Activated CD8-positive, alpha-beta memory T cell treated with anti-CD3 and anti-CD28 coated beads, Interleukin-2, amount 50 U/mL, for 4 hours (primary cell): ENCODE measurements at regions not wholly inside any gene's neighbourhood (a gene's known extent, or its start where the extent isn't known, plus 50 kb on each side); places are given as distances from the start of the nearest gene placed in this dataset.

Experiments used
- DNase-seq: peaks from one replicate; pipeline ENCODE4 v3.0.0-alpha.2; 2020

DNA sequence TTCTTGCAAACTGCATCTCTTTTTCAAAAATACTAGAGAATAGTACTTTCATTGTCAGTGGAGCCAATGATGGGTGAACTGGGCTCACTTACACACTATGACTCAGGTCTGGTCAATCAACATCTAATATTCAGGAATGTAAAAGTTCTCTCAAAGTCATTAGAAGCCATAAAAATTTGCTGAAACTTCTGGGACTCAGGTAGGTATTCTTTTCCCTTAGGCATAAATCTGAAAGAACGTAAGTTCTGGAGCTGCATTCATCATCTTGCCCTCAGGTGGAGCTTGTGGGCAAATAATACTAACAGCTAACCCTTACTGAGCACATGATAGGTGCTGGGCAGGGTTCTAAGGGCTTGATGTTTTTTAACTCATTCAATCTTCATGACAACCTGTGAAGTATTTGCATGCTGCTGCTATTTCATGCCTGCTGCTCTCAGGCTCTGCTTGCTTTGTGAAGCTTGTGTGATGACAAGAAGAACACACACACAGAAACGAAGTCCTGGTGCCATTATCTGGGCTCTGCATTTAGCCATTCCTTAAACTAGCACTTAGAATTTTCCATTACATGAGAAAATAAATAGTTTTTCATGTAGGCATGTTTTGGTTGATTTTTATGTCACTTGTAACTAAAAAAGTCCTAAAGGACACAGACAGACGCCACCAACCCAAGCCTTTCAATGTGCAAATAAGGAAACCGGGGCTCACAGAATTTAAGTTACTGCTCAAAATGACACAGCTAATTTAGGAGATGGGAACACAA lies 394.2 kb upstream of the LYPLAL1 start:
- DNase-seq = no peak

DNA sequence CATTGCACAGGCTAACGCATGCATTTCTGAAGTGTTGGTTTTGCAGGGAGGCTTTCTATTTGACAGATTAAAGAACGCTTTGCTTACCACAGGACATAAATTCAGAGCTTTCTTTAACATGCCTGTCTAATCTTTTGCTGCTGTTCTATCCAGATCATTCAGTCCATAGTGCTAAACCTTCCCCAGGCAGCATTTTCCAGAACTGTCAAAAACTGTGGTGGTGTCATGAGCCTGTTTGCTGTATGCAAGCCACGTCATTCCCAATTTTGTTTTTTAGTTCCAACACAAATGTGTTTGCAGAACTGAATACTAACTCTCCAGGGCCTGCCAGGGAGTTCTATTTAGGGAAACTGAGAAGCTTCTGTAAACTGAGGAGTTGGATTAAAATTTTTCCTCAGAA lies 390.5 kb upstream of the LYPLAL1 start:
- no peak for DNase-seq

DNA sequence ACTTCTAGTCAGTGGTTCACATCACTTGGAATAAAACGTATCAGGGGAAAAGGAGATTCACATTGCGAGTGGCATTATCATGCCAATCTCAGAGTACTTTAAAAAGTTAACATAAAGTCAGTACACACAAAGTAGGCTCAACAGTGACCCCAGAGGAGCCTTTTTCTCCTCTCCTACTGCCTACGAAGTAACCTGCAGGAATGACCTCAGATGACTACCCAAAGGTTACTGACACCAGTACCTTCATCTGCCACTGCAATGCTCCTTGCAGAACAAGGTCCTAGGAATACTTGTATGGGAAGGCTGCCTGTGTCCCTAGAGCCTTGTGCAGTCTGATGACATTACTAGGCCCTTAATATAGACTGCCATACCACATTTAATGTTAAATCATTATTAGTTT lies 389.8 kb upstream of the LYPLAL1 start:
- no peak for DNase-seq

DNA sequence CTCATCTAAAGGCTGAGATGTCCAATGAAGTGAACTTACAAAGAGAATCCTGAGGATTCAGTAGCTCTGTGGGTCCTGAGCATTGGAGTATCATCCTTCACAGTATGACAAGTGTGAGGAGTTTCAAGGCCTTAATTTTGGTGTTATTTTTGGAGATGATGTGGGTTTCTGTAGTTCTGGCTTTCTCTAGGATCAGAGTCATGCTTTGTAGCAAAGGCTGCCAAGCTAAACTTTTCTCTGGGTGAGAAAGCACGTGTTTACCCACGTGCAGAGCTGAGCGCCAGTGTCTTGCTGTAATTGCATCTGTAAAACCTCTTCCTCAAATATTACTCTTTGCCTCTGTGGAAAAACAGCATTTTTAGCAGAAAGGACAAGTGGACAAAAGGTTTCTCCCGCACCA lies 387.8 kb upstream of the LYPLAL1 start:
- no peak for DNase-seq

DNA sequence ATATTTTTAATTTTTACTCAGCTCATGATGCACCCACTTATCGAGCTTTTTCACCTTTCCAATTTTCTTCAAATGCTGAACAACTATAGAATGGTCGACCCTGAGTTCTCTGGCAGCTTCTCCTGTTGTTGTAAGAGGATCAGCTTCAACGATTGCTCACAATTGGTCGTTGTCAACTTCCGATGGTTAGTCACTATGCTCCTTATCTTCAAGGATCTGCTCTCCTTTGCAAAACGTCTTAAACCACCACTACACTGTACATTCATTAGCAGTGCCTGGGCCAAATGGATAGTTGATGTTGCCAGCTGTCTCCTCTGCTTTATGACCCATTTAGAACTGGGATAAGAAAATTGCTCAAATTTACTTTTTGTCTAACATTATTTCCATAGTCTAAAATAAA lies 385.9 kb upstream of the LYPLAL1 start:
- DNase-seq = no peak

DNA sequence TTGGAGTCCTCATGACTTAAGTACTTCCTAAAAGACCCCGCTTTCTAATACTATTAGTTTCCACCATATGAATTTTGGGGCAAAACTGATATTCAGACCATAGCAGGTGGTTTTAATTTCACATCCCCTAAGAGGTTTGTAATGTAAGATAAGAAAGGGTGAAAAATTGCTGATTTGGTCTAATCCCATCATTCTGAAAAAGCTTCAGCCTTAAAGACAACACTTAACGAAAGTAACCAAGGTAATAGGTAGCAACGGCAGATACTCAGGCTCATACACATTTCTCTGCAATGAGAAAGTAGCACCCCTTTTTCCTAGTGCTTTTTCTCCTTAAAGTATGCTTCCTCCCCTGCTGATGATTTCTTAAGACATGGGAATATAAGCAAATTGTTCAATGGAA lies 376.9 kb upstream of the LYPLAL1 start:
- no peak for DNase-seq

DNA sequence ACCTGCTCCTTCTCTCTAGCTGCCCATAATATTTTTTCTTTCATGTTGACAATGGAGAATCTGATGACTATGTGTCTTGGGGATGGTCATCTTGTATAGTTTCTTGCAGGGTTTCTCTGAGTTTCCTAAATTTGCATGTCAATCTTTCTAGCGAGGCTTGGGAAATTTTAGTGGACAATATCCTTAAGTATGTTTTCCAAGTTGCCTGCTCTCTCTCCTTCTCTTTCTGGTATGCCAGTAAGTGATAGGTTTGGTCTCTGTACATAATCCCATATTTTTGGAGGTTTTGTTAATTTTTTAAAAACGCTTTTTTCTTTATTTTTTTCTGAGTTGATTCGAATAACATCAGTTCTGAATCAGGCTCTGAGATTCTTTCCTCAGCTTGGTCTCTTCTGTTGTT lies 370.9 kb upstream of the LYPLAL1 start:
- DNase-seq = no peak

DNA sequence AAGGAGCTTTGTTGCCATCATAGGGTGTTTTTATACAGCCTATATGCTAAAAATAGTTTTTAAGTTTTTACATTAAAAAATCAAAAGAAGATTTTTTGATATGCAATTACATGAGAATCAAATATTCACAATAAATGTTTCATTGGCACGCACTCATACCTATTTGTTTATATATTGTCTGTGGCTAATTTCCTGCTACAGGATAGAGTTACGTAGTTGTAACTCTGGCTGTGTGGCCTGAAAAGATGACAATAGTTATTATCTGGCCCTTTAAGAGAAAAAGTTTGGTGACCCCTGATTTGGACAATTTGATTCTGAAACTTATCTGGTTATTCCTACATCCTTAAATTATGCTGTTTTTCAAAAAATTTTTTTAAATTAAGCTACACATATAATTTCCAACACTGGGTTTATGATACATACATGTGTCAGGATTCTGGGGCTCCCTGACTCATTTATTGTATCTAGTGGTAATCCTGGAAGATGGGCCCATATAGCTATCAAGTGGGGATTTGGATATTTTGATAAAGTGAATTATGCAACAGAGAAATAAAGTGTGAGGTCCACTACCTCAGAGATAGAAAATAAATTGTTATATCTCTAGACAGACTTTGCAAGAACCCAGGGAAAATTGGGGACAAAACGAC lies 370.2 kb upstream of the LYPLAL1 start:
- no peak for DNase-seq

DNA sequence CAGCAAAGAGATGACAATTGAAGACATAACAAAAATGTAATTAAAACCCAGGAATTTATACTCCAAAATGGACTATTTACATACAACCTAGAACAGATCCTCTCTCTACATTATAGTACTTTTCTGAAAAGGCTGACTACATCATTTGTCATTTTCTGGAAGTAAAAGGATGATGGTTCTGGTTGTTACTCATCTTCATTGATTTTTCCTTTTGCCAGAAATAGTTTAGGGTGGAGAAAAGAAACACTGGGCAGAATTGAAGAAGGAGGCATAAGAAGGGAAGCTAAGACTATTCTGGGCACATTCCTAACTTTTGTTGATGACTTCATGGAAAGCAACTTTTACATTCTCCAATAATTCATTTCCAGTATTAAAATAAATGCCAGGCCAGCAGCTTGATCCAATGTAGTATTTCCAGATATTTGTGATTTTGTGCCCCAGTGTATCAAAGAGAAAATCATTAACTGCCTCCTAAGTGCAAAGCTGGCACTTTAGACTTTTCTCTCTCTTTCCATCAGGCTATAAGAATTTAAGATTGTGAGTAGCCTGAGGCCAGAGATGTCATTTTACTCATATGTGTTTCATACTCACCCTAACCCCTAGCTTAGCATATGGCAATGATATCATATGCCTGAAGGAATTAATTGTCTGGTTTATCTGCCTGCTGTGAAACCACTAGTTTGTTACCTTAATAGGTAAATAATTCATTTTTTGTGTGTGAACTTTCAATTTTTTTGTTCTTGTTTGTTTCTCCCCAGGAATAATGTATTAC lies 369.5 kb upstream of the LYPLAL1 start:
- DNase-seq = no peak

DNA sequence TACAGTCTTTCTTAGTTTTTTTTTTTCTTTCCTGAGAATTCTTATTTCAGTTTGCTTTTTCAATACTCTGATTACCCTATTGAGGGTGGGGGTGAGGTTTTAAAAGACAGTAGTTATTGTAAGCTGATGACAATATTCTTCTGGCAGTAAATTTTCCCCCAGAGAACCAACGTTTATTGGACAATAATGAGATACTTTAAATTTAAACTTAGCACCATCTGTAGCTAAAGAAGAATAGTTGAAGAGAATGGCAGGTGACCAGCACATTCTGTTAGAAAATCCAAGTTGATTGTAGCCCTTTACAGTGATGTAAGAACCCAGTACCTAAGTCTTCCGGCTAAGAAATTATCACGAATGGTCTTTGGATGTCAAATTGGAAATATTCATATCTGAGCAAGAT lies 364.6 kb upstream of the LYPLAL1 start:
- no peak for DNase-seq

DNA sequence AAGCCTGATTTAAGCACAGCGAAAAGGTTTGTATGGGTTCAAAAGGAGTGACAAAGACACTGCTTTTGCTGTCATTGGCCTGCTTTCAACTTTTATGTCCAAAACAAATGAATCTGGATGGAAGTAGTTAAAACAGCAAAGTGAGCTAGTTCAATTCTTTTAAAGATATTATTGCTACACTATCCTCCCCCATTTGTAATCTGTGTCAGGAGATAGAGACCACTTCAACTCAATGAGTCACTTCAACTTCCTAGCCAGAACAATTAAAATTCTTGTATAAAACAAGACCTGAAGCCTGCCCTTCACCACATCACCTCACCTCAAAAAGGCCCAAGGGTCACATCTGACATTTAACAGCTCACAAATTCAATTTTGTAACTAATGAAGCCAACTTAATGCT lies 364.1 kb upstream of the LYPLAL1 start:
- no peak for DNase-seq

DNA sequence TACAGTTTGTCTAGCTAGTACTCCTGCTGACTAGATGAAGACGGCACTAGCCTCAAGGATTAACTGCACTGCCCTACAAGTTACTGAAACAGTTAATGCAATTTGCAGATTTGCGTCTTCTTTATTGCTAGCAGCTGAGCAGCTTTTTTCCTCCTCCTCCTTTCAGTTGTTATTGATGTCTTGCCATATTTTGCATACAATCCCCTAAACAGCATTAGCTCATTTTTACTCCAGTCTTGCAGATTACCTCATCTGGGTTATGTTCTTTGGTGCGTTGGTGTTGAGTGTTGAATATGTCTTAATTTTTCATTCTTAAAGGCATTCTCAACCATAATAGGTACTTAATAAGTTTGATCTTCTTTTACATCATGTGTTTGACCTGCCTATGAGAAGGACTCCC lies 363.4 kb upstream of the LYPLAL1 start:
- no peak for DNase-seq

DNA sequence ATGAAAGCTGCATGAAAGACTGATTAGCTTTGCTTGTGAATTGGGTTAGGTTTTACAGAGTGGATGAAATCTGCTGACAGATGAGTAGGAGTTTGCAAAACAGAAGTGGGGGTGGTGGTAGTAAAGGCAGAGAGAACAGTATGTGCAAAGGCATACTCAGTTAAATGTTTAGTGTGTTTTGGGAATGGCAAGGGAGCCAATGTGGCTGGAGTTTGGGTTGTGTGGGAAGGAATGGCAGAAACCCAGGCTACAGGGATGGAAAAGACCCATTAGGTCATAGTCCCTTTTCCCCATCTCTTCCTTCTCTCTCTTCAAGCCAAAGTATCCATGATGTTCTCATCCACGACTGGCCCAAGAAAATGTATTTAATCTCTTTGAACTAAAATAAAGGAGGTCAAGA lies 362.2 kb upstream of the LYPLAL1 start:
- no peak for DNase-seq

DNA sequence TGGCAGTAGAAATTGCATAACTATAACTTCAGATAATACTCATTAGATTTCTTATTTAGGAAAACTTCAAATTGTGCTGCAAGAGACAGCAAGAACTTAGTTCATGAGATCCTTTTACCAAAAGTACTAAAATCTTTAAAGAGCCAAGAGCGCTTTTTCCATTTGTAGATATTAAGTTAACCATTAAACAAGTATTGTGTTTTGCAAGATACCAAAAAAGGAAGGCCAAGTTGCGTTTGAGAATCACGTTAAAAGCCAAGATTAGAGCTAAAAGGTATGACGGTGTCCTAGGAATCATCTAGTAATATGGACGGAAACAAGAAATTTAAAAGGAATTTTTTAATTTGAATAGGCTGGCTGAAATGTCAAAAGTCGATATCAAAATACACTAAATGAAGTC lies 361.3 kb upstream of the LYPLAL1 start:
- DNase-seq = no peak

DNA sequence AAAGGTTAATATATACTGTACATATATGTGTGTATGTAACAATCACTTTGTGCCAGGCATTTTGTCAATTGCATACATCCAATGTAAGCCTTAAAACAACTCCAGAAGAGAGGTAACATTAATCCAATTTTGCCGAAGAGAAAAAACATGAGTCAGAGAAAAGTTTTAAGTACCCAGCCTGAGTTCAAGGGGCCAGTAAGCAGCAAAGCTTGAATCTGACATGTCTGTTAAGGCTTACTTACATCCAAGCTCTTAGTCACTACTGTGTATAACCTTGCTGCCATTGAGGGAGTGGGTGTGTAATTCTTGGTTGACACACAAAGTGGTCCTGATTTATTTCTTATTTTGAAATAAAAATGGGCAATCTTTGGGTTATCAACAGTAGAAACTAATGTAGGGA lies 360.4 kb upstream of the LYPLAL1 start:
- no peak for DNase-seq

DNA sequence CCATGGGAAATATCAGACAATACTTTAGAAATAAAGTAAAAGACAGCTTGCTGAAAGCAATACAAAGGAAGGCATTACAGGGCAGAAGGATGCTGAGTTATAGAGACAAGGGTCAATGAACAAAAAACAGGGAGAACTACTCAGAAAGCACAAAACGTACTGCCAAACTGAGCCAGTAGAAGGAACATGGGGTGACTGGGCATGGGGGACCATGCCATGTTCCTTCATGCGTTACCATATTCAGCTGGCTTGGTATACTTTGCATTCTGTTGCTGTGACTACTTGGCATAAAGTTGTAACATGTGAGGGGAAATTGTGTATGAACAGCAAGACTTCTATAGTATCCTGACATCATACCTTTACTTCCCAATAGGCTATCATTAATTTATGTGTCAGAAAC lies 358.6 kb upstream of the LYPLAL1 start:
- no peak for DNase-seq

DNA sequence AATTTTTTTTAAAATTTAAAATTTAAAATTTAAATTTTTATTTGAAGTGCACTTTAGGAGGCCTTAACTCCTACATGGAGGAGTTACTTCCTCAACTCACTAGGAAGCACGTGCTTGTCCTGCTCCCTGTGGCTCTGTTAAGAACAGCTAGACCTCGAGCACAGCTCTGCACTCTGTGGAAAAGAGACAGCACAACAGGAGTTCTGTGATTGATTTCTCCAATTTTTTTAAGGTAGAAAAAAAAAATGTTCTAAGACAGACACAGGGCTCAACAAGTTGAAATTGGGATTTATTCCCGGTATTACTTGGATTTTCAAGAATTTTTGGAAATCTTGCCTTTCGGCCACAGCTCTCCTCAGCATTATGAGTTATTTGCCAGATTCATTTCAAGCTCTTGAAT lies 356.6 kb upstream of the LYPLAL1 start:
- no peak for DNase-seq

DNA sequence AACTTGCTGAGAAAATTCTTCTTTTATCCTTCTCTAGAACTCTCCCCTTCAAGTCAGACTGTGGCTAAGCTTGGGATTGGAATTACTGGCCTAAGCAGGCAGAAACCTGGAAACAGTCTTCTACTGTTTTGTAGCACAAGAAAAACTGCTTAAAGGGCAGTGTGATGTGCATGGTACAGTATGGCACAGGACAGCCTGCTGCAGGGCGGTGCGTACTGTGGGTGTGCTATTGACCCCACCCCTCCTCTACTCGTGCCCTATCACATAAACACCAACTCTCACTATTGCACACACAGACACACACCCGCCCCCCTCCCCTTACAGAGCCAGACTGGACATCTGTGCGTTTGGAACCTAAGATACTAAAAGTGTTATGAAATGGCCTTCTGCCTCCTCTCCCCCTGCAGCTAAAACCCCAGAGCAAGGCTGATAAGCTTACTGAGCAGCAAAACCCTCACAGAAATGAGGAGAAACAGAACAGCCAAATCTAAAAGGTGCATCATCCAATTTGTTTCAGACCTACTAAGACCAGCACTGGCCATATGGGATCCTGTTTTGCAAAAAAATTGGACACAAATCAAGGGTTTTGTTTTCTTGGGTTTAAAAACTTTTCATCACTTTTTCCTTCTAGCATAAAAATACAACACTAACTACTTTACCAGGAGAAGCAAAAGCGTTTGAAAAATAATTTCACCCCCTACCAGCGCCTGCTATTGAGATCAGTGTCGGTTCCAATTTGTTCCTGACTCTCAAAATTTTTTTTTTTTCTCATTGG lies 355.8 kb upstream of the LYPLAL1 start:
- no peak for DNase-seq

DNA sequence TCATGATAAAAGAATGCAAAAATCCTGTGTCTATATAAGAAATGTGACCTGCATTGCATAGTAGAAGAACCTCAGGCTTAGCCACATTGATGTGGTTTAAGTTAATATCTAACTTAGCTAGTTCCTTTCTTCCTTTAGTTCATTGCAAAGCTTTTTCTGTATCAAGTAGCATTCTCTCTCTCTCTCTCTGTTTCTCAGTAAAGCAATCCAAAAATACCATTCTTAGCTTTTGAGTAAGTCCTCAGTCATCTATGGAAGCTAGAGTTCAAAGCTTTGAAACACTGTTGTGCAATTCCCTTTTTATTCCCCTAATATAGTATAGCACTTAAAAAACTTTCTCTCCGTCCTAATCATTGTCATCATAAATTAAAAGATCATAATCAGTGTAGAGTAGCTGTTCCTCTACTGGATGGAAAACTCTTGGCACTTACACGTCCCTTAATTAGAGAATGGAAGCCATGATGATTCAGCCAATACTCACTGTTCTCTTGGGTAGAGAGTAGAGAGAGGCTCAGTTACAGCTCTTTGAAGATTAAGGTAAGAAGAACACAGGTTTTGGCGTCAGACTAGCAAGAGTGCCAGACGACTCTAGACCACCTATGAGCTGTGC lies 350.3 kb upstream of the LYPLAL1 start:
- DNase-seq = no peak

DNA sequence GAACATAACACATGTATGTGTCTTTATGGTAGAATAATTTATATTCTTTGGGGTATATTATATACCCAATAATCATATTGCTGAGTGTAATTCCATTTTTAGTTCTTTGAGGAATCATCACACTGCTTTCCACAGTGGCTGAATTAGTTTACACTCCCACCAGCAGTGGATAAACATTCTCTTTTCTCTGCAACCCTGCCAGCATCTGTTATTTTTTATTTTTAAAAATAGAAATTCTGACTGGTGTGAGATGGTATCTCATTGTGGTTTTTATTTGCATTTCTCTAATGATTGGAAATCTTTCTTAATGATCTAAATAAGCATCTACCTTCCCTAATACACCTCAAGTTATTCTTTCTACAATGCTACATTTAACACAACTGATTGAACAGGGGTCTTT lies 346.2 kb upstream of the LYPLAL1 start:
- DNase-seq = no peak

DNA sequence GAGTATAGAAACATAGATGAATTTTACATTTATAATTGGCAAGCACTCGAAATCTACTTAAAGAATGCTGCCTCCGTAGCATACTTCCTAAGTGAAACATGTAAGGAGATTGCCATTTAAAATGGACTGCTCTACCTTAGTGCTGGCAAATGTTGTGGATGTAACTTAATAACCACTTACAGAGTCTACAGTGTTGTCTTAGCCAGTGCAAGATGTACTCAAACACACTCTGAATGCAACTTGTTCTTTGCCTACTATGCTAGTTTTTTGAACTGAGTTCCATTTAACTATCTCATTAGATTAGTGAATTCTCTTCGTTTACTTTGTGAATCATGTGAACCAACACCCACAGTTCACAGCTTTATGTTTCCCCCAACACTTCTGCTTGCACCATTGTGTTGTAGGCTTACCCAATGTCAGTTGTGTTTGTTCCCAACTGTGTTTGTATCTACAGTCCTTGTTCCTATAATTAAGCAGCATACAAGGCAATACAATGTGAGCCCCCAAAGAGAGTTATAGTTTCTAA lies 345.5 kb upstream of the LYPLAL1 start:
- no peak for DNase-seq

DNA sequence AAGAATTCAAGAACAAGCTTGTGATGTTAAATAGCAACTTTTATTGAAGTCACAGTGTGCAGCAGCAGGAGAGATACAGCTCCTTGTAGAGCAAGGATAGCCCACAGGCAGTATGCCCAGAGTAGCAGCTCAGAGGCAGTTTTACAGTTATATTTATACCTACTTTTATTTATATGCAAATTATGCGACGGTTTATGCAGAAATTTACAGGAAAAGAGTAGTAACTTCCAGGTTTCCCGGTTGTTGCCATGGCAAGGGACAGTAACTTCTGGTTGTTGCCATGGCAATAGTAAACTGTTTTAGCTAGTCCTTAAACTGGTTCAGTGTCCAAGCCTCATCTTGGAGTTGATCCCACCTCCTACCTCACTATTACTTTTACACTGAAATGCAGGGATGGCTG lies 344.6 kb upstream of the LYPLAL1 start:
- no peak for DNase-seq

DNA sequence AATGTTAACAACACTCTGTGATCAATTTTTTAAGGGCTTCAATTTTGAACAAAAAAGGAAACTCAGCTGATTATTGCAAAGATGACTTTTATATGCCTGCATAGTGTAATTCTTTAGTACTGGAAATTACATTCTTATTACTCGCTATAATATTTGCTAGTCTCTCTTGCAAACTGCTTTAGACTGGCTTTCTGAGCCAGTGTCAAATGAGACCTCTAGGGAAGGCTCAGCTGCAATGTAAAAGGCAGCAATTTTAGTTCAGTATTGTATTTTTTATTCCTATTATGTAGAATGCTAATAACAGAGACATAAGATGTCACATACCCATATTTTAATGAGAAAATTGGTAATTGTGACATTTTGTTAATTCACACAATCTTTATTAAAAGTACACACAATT lies 338.1 kb upstream of the LYPLAL1 start:
- no peak for DNase-seq
